GM19240 (cell line): ENCODE measurements at regions not wholly inside any gene's neighbourhood (a gene's known extent, or its start where the extent isn't known, plus 50 kb on each side); places are given as distances from the start of the nearest gene placed in this dataset.
"Not testable (repeated sequence)": the region's sequence is repeated elsewhere in the genome, so short reads cannot be mapped to it uniquely, and the experiment has no call there.

Experiments
- DNase-seq: peaks from one replicate; pipeline ENCODE4 v3.0.0; 2011; ENCODE audit warnings: low spot score; ENCODE audit not compliant: insufficient read length

- no peak for DNase-seq
These were observed 173.9 kb upstream of the CXCR4 start for GRCh38 chr2:136291871-136292270.

DNA sequence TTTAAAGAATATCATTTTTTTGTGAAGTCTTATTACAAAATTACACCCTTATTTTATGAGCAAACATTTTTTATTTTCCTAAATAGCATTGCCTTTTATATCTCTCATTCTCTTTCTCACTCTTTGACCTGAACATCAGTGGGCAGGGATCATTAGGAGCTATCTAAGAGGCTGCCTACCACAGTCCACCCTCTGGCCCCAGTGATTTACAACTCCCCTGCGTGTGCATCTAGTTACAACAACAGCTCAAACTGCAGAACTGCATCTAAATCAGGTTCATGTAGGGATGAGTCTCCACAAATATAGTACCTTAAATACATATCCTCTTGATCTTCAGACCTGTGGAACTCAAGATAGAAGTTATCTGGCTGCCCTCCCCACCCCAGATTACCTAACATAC lies 172.4 kb upstream of the CXCR4 start:
- no peak for DNase-seq

- DNase-seq, result no peak
These were observed 170.3 kb upstream of the CXCR4 start for GRCh38 chr2:136288249-136288648.

- no peak for DNase-seq
These were observed 168.5 kb upstream of the CXCR4 start for GRCh38 chr2:136286423-136286822.

DNA sequence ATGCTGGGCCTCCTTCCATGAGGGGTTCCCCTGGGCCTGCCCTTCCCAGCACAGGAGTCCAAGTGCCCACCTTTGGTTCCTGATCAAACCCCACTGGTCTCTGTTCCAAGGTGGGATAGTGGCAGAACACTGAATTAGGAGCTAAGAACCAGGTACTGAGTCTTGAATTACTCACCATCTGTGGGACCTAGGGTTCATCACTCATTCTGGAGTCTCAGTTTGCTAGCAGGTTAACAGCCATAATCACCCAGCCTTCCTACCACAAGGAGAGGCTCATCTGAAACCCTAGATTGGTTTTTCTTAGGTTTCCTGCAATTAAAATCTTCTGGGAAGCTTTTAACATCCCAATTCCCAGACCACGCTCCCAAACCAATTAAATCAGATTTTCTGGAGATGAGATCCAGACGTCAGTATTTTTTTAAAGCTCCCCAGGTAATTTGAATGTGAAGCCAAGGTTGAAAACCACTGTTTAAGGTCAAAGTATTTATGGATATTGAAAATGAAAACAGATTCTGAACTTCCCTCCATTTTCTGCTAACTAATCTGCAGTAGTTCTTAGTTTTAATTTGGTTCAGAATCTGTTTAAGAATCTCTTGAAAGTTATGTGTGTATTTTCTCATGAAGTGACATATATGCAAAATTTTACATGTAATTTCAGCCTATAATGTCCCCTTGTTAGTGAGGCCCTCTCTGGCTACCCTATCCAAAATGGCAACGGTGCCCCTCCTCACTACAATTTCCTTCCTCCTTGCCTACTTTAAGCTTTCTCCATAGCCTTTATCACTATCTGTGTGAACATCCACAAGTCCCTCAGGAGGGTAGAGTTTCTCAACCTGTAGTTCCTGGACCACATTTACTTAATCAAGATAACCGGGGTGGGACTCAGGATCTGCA lies 166.5 kb upstream of the CXCR4 start:
- DNase-seq, result no peak

GRCh38 chr2:136282251-136282650 lies 164.3 kb upstream of the CXCR4 start:
- DNase-seq, result no peak

- no peak for DNase-seq
These were observed 163.5 kb upstream of the CXCR4 start for GRCh38 chr2:136281281-136282114.

GRCh38 chr2:136266346-136266745 lies 148.4 kb upstream of the CXCR4 start:
- DNase-seq, result not testable (repeated sequence)

- no peak for DNase-seq
These were observed 141.6 kb upstream of the CXCR4 start for GRCh38 chr2:136259551-136259950.

- no peak for DNase-seq
These were observed 139.9 kb upstream of the CXCR4 start for GRCh38 chr2:136257893-136258292.

GRCh38 chr2:136255648-136256461 lies 137.9 kb upstream of the CXCR4 start:
- no peak for DNase-seq

- DNase-seq, result no peak
These were observed 137.2 kb upstream of the CXCR4 start for GRCh38 chr2:136255127-136255526.

DNA sequence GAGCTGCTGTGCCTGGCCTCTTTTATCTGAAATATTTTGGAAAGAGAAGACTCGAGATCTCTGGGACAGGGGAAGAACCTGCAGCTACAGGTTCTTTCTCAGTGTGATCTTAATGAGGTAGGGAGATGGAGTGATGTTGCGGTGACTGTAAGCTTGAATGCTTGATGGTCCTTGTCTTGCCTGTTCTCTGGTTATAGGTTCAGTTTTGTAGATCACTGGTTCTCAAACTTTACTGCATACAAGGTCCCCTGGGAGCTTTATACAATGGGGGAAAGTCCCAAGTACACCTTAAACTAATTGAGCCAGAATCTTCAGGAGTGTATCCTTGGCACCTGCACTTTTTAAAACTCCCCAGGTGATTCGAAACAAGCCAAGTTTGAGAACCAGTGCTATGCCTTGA lies 136.7 kb upstream of the CXCR4 start:
- no peak for DNase-seq

- DNase-seq, result no peak
These were observed 135.5 kb upstream of the CXCR4 start for GRCh38 chr2:136253288-136254004.

DNA sequence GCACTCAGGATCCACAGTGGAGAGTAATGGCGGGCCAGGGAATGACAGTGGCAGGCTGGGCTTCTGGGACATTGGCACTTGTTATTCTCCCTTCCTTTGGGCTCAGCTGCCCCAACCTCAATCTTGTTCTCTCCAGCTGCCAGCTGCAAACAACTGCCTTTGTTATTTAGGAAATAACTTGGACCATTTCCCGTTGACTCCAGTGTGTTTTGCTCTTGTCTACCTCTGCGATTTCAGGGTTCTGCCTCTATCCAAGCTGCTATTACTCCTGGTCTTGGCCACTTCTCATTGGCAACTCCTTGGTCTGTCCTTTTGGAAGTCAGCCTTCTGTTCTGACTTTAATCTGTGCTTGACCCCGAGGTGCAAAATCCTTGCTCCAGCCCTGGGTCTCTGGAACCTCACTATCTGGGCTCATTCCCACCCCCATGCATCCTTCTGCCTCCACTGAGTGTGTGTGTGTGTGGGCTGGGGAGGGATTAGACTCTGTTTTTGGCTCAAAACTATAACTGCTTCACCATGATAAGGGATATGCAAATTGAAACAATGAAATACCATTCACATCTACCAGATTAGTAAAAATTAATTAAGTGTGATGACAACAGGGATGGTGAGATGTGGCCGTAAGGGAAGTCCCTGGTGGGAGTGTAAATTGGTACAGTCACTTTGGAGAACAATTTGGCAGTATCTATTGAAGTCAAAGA lies 134.1 kb upstream of the CXCR4 start:
- no peak for DNase-seq

DNA sequence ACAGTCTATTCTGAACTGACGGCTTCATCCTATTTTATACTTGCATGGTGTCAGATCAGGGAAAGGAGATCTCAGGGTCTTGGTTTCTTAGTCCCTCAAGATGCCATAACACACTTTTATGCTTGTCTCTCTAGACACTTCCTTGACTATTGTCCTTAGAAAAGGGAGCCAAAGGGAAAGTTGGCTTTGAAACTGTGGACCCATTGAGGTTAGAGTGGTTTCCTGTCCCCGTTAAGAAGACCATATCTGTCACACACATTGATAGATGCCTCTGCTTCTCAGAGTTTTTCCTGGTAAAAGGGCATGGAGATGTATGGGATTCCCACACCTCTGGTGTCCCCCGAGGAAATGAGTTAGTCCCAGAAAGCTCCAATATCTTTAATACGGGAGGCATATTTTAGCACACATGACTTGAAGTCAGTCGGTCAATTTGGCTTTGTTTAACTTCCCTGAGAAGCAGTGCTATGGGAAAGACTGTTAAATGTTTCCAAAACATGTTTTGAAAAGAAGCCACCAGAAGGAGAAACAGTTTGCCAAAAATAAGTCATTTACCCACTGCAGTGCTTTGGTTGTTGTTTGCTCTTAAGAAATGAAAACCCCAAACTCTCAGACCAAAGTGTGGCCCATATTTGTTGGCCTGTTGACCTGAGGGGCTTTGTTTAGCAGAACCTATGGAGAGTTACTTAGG lies 133.4 kb upstream of the CXCR4 start:
- DNase-seq, result no peak

DNA sequence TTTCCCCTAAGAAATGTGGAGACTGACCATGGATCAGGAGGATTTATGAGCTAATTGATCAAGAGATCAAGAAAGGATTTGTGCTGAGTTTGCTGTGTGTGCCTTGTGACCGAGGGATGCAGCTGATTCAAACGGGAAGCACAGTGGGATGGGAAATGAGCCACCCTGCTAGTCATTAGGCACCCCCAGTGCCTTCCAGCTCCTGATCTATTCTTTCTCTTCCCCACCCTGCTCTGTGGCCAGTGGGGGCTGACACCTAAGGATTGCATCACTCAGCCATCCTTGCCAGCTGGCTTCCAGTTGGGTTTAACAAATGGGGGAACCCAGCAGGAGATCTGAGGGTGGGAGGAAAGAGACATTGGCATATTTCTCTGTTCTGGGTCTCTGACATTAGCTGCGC lies 132.2 kb upstream of the CXCR4 start:
- no peak for DNase-seq

DNA sequence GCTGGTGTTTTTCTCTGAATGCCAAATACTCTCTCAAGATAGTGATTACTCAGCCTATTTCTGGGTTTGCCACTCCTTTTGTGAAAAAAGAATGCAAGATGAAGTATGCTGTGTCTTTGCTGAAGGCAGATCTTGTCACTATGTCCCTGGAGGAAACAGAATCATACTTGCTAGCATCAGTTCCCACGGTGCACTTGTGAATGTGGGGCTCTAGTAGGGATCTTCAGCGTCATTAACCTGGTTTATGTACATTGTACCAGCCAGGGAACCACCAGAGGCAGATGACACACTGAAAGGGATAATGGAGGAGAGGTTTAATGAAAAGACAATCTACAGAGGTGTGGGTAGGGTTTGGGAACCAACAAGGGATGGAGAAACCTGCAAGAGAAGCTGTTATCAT lies 131.0 kb upstream of the CXCR4 start:
- DNase-seq, result no peak

DNA sequence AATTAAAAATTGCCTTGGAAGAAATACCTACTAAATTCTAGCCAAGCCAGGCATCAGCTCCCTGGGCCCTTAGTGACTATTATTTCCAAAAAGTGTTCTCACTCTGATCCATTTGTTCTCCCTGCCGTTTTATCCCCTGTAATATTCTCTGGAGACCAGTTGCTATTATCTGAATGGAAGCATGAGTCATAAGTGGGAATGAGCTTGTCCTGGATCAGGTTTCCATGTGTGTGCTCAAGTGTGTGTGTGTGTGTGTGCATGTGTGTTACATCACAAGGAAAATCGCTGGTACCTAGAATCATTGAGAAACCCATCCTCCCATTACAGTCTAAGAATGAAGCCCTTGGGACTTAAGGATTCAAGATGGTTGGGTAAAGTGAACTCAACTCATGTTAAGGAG lies 130.3 kb upstream of the CXCR4 start:
- DNase-seq, result no peak
